ENCODE measurements at regions not wholly inside any gene's neighbourhood (a gene's known extent, or its start where the extent isn't known, plus 50 kb on each side); places are given as distances from the start of the nearest gene placed in this dataset.

DNA sequence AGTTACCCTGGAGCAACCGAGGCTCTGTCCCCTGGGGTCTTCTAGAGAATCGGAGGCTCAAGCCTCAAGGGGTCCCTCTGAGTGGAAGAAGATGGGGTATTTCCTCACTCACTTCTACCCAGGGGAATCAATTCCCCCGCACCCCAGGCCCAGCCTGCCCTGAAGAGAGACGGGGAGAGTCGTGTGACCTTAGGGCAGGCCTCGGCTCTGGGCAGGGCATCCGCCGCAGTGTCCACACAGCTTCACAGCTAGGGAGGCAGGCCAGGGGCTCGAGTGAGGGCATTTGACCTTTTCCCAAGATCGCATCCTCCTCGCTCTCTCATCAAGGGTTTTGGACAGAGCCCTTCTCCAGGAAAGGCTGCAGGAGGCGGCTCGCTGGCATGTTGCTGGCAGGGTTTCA lies 57.9 kb upstream of the CNOT6 start:
- no CpG with 5 or more reads among the region's 13 CpGs for WGBS, 2 donors (ENCODE audit: low coverage in 1 of 2)
- TF ChIP-seq EP300 (IDR thresholded peaks at IDR 0.05): no peak
- TF ChIP-seq, protein P1, sequence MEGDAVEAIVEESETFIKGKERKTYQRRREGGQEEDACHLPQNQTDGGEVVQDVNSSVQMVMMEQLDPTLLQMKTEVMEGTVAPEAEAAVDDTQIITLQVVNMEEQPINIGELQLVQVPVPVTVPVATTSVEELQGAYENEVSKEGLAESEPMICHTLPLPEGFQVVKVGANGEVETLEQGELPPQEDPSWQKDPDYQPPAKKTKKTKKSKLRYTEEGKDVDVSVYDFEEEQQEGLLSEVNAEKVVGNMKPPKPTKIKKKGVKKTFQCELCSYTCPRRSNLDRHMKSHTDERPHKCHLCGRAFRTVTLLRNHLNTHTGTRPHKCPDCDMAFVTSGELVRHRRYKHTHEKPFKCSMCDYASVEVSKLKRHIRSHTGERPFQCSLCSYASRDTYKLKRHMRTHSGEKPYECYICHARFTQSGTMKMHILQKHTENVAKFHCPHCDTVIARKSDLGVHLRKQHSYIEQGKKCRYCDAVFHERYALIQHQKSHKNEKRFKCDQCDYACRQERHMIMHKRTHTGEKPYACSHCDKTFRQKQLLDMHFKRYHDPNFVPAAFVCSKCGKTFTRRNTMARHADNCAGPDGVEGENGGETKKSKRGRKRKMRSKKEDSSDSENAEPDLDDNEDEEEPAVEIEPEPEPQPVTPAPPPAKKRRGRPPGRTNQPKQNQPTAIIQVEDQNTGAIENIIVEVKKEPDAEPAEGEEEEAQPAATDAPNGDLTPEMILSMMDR (IDR thresholded peaks at IDR 0.05): no peak
- no peak for ATAC-seq
- Histone ChIP-seq H3K27me3 (peaks cover 37% of the 10 kb centered on the region), H3K4me1 (no peaks in the 10 kb centered on the region), H3K9me3 (peaks cover 0 to 6% (median 0%) of the 10 kb centered on the region in 3 donors), H3K27ac (no peak overlapping the region), H3K4me3 (no peak overlapping the region), H3K36me3 (no peaks in the 10 kb centered on the region)

DNA sequence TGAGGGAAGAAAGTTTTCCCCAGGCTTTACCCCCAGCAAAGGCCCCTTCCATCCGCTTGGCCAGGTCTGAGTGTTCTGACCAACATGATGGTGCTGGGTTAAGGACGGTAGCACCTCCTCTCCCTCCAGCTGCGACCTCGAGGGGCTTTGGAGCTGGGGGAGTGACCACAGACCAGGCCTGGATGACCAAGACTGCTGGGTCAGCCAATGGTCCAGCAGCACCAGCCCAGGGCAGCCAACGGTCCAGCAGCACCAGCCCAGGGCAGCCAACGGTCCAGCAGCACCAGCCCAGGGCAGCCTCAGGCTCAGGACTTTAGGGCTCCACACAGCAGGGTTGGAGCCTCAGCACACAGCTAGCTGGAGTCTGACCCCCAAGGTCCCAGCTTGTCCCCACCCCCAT lies 57.2 kb upstream of the CNOT6 start:
- Histone ChIP-seq H3K4me3 (no peak overlapping the region), H3K4me1 (no peaks in the 10 kb centered on the region), H3K9me3 (peaks cover 0 to 6% (median 0%) of the 10 kb centered on the region in 3 donors), H3K27ac (no peak overlapping the region), H3K27me3 (peaks cover 37% of the 10 kb centered on the region), H3K36me3 (no peaks in the 10 kb centered on the region)
- 80% methylated on average over 1 of the region's 6 CpGs; no CpG with 5 or more reads in 1 of the 2 donors for WGBS, 2 donors (ENCODE audit: low coverage in 1 of 2)
- TF ChIP-seq EP300 (IDR thresholded peaks at IDR 0.05) (no peak), POLR2AphosphoS5 (IDR thresholded peaks at IDR 0.05) (no peak)
- TF ChIP-seq, protein P1 (IDR thresholded peaks at IDR 0.05): no peak
- ATAC-seq: no peak

DNA sequence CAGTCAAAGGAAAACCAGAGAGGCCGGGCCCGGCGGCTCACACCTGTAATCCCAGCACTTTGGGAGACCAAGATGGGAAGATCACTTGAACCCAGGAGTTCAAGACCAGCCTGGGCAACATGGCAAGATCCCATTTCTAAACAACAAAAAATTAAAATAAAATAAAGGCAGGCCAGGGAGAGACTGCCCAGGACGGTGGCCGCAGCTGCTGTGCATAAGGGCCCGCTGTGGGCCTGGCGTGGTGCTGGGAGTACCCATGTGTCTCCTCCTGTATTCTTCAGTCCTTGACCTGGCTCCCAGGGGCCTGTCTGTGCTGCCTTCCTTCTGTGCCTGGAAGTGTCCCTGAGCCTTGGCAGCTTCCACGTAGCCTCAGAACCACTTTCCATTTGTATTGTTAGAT lies 56.8 kb upstream of the CNOT6 start:
- H3K27me3 ChIP-seq: peaks cover 33% of the 10 kb centered on the region
- WGBS, 2 donors (ENCODE audit: low coverage in 1 of 2): 91 to 92% methylated on average over 5 of the region's 8 CpGs
- no peak overlapping the region for H3K27ac ChIP-seq
- TF ChIP-seq EP300 (IDR thresholded peaks at IDR 0.05) (no peak), POLR2A (IDR thresholded peaks at IDR 0.05) (no peak), POLR2AphosphoS5 (IDR thresholded peaks at IDR 0.05) (no peak)
- TF ChIP-seq, protein P1 (IDR thresholded peaks at IDR 0.05): no peak
- H3K4me1 ChIP-seq: no peaks in the 10 kb centered on the region
- H3K9me3 ChIP-seq: peaks cover 0 to 7% (median 0%) of the 10 kb centered on the region in 3 donors
- no peak overlapping the region for H3K4me3 ChIP-seq
- ATAC-seq: no peak
- H3K36me3 ChIP-seq: no peaks in the 10 kb centered on the region

DNA sequence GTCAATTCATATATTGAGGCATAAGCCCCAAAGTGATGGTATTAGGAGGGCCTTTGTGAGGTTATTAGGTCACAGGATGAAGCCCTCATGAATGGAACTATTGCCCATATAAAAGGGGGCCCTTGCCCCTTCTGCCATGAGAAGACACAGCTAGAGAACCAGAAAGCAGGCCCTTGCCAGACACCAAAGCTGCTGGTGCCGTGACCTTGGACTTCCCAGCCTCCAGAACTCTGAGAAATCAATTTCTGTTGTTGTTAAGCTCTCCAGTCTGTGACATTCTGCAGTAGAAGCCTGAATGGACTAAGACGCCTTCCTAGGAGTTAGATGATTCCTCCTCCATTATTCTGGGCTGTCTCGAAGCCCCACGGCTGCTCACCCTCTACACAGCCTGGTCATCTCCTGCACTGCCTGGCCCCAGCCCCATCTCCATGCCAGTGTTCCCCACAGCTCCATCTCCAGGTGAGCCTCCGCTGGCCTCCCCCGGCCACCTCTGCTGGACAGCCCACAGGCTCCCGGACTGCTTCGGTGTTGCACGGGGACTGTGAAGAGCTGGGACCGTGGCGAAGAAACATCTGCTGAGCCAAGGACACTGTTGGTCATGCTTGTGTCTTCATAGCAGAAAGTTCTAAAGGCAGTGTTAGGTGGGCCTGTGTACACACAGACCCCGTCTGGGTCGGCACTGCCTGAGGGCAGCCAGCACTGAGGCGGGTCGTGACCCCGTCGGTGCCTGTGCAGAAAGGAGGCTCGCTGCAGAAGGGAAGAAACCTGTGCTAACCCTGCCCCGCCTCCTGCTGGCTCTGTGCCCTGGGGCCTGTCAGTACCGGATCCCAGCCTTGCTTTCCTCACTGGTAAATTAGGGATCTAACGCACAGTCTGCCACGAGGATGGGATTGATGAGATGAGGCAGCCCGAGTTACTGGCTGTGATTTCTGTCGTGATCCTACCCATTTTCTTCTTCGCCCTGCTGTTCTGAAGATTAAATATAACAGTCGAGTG lies 55.1 kb upstream of the CNOT6 start:
- WGBS, 2 donors (ENCODE audit: low coverage in 1 of 2): 73 to 80% methylated on average over 7 to 8 of the region's 26 CpGs
- Histone ChIP-seq H3K27me3 (peaks cover 33% of the 10 kb centered on the region), H3K4me1 (no peaks in the 10 kb centered on the region), H3K9me3 (peaks cover 0 to 25% (median 0%) of the 10 kb centered on the region in 3 donors), H3K4me3 (no peak overlapping the region), H3K36me3 (no peaks in the 10 kb centered on the region), H3K27ac (no peak overlapping the region)
- no peak for TF ChIP-seq POLR2AphosphoS5 (IDR thresholded peaks at IDR 0.05)
- TF ChIP-seq, protein P1 (IDR thresholded peaks at IDR 0.05): no peak
- no peak for TF ChIP-seq EP300 (IDR thresholded peaks at IDR 0.05)
- TF ChIP-seq POLR2A (IDR thresholded peaks at IDR 0.05): no peak
- ATAC-seq: no peak
